GM13977 (cell line): ENCODE measurements at regions not wholly inside any gene's neighbourhood (a gene's known extent, or its start where the extent isn't known, plus 50 kb on each side); places are given as distances from the start of the nearest gene placed in this dataset.
"Not testable (repeated sequence)": the region's sequence is repeated elsewhere in the genome, so short reads cannot be mapped to it uniquely, and the experiment has no call there.

Source experiments
- DNase-seq: peaks from one replicate; pipeline ENCODE4 v3.0.0; 2012; ENCODE audit warnings: low spot score
- CTCF ChIP-seq: IDR thresholded peaks from 2 replicates; pipeline ENCODE4 v1.5.1; 2012; ENCODE audit warnings: mild to moderate bottlenecking, control low read depth; ENCODE audit not compliant: insufficient read depth; ENCODE audit errors: extremely low read depth, missing control alignments
- in situ Hi-C: fragments of 300-500 bp; cut with MboI; formaldehyde crosslinking; loops from one replicate; pipeline ENCODE4 v1.12.0; 2022; ENCODE audit warnings: low sequenced_read_pairs, low pct_unique_long_range_greater_than_20kb, mixed read lengths, inconsistent platforms; ENCODE audit not compliant: unreplicated experiment

GRCh38 chr12:90706036-90706435 is 248.9 kb downstream of the CCER1 start:
- DNase-seq: no peak
- in situ Hi-C loops: no loop called here
- no peak for TF ChIP-seq CTCF

GRCh38 chr12:90695415-90695814 is 259.6 kb downstream of the CCER1 start:
- in situ Hi-C loops: no loop called here
- no peak for TF ChIP-seq CTCF
- DNase-seq: no peak

- no peak for DNase-seq
- no peak for TF ChIP-seq CTCF
- in situ Hi-C loops: no loop called here
Measured at GRCh38 chr12:90690120-90690519, 264.9 kb downstream of the CCER1 start.

- in situ Hi-C loops, DNase-seq: not testable (repeated sequence)
Measured at GRCh38 chr12:90687682-90688081, 267.3 kb downstream of the CCER1 start.

GRCh38 chr12:90683871-90684270 is 271.1 kb downstream of the CCER1 start:
- TF ChIP-seq CTCF: no peak
- in situ Hi-C loops: no loop called here
- DNase-seq: no peak

- in situ Hi-C loops: no loop called here
- no peak for TF ChIP-seq CTCF
- no peak for DNase-seq
Measured at GRCh38 chr12:90682398-90682797, 272.6 kb downstream of the CCER1 start.

- no peak for DNase-seq
- no peak for TF ChIP-seq CTCF
- in situ Hi-C loops: no loop called here
Measured at GRCh38 chr12:90679674-90680073, 275.3 kb downstream of the CCER1 start.
